ENCODE measurements at regions not wholly inside any gene's neighbourhood (a gene's known extent, or its start where the extent isn't known, plus 50 kb on each side); places are given as distances from the start of the nearest gene placed in this dataset.

DNA sequence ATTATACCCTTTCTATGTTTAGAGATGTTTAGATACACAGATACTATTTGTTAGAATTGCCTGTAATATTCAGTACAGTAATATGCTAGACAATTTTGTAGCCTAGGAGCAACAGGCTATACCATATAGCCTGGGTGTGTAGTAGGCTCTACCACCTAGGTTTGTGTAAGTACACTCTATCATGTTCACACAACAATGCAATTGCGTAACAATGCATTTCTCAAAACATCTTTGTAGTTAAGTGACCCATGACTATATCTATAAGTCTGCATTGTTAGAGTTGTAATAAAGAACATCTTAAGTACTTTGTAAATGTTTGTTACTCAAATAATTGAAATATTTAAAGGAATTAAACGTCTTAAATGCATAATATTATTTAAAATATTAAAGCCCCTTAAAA is 379.3 kb downstream of the PPP3CA start:
- TF ChIP-seq CTCF (conservative IDR thresholded peaks at IDR 0.05; ENCODE audit: low read length) (no peak), EZH2phosphoT487 (IDR thresholded peaks at IDR 0.05; ENCODE audit: borderline replicate concordance, low read depth, low read length) (no peak)

Measured in OCI-LY7 (cell line).